ENCODE measurements at regions not wholly inside any gene's neighbourhood (a gene's known extent, or its start where the extent isn't known, plus 50 kb on each side); places are given as distances from the start of the nearest gene placed in this dataset.

- Histone ChIP-seq H3K4me3 (no peak overlapping the region), H4K20me1 (replicated peaks; ENCODE audit: control insufficient read depth, insufficient read depth, low read length) (no peaks in the 10 kb centered on the region), H3K9me3 (replicated peaks; ENCODE audit: control insufficient read depth, insufficient read depth, low read depth, low read length) (no peaks in the 10 kb centered on the region), H2AFZ (ENCODE audit: low read depth, low read length) (no peak overlapping the region), H3K9ac (ENCODE audit: insufficient read depth in 1 of 2, low read depth in 2 of 2, low read length in 2 of 2) (no peak overlapping the region), H3K27ac (ENCODE audit: extremely low read depth, low read depth, low read length) (no peak overlapping the region), H3K9me1 (ENCODE audit: control insufficient read depth, insufficient read depth, low read length) (no peaks in the 10 kb centered on the region), H3K36me3 (ENCODE audit: control insufficient read depth, insufficient read depth, low read length) (no peaks in the 10 kb centered on the region), H3K79me2 (ENCODE audit: control insufficient read depth, insufficient read depth, low read length) (no peaks in the 10 kb centered on the region), H3K4me1 (replicated peaks in 1 of 2; ENCODE audit: control insufficient read depth in 2 of 2, insufficient read depth in 2 of 2, low read length in 2 of 2) (no peaks in the 10 kb centered on the region; a peak in 1 of 5 replicates), H3K27me3 (ENCODE audit: control insufficient read depth in 2 of 2, insufficient read depth in 2 of 2, low read length in 2 of 2) (no peaks in the 10 kb centered on the region), H3K4me2 (ENCODE audit: insufficient read depth, low read length) (no peak overlapping the region)
- POLR2A ChIA-PET = interaction anchor here (1.9 kb wide), 1 partner anchor 9 kb away, joined by 6 read pairs; no protein-coding TSS in a partner anchor
- no peak for FAIRE-seq
- intact Hi-C loops (cut with micrococcal nuclease) = no loop called here
- no peak for DNase-seq (ENCODE audit: extremely low read depth in 1 of 4, low spot score in 3 of 4)
- no peak for TF ChIP-seq BRD4 (IDR thresholded peaks at IDR 0.05)
- no peak for TF ChIP-seq HMG20A (CRISPR knock-in tag; conservative IDR thresholded peaks at IDR 0.05)
- no peak for TF ChIP-seq SMAD1 (IDR thresholded peaks at IDR 0.05; ENCODE audit: low read depth, low read length, partially characterized antibody)
- TF ChIP-seq EZH2 (IDR thresholded peaks at IDR 0.05; ENCODE audit: borderline replicate concordance, low read depth, low read length) = no peak
- TF ChIP-seq TSHZ1 (CRISPR knock-in tag; IDR thresholded peaks at IDR 0.05) = no peak
- no peak for TF ChIP-seq EGR1 (conservative IDR thresholded peaks at IDR 0.05)
- TF ChIP-seq BRF1 (IDR thresholded peaks at IDR 0.05; ENCODE audit: borderline replicate concordance, extremely low read depth, insufficient read length) = no peak
- no peak for TF ChIP-seq BHLHE40 (IDR thresholded peaks at IDR 0.05; ENCODE audit: low read length)
- CTCF ChIA-PET (ENCODE audit: low intra/inter-chr PET ratio) = no interaction called here
- no TSS peak for BruUV-seq (replicated peaks)
- no peak for ATAC-seq
- in situ Hi-C loops (cut with MboI) = no loop called here
Observed at GRCh38 chr4:36775544-36775943, 469.0 kb upstream of the NWD2 start.
